GM19395 (cell line): ENCODE measurements at regions not wholly inside any gene's neighbourhood (a gene's known extent, or its start where the extent isn't known, plus 50 kb on each side); places are given as distances from the start of the nearest gene placed in this dataset.
"Not testable (repeated sequence)": the region's sequence is repeated elsewhere in the genome, so short reads cannot be mapped to it uniquely, and the experiment has no call there.

Source experiments
- ATAC-seq: cut with Tn5 transposase; IDR thresholded peaks from one replicate; pipeline ENCODE4 v1.9.1; 2021; ENCODE audit warnings: mild to moderate bottlenecking, moderate library complexity; ENCODE audit not compliant: unreplicated experiment

GRCh38 chr11:28951191-28951590 is 843.0 kb downstream of the METTL15 start:
- no peak for ATAC-seq

- ATAC-seq: no peak
These were observed 831.2 kb downstream of the METTL15 start for GRCh38 chr11:28939381-28939780.

GRCh38 chr11:28938091-28938490 is 829.9 kb downstream of the METTL15 start:
- no peak for ATAC-seq

- ATAC-seq: no peak
These were observed 824.8 kb downstream of the METTL15 start for GRCh38 chr11:28932940-28933339.

- ATAC-seq: no peak
These were observed 815.8 kb downstream of the METTL15 start for GRCh38 chr11:28924004-28924403.

GRCh38 chr11:28922386-28922981 is 814.3 kb downstream of the METTL15 start:
- no peak for ATAC-seq

- ATAC-seq: no peak
These were observed 811.0 kb downstream of the METTL15 start for GRCh38 chr11:28919194-28919593.

GRCh38 chr11:28913883-28914282 is 805.7 kb downstream of the METTL15 start:
- no peak for ATAC-seq

- no peak for ATAC-seq
These were observed 803.6 kb downstream of the METTL15 start for GRCh38 chr11:28911829-28912228.

- no peak for ATAC-seq
These were observed 802.7 kb downstream of the METTL15 start for GRCh38 chr11:28910926-28911325.

GRCh38 chr11:28903716-28904115 is 795.5 kb downstream of the METTL15 start:
- no peak for ATAC-seq

- no peak for ATAC-seq
These were observed 792.2 kb downstream of the METTL15 start for GRCh38 chr11:28900427-28900826.

GRCh38 chr11:28899706-28900105 is 791.5 kb downstream of the METTL15 start:
- no peak for ATAC-seq

- ATAC-seq: not testable (repeated sequence)
These were observed 782.4 kb downstream of the METTL15 start for GRCh38 chr11:28890601-28891040.

- no peak for ATAC-seq
These were observed 779.5 kb downstream of the METTL15 start for GRCh38 chr11:28887681-28888080.

GRCh38 chr11:28879869-28880268 is 771.7 kb downstream of the METTL15 start:
- no peak for ATAC-seq

GRCh38 chr11:28878025-28878424 is 769.8 kb downstream of the METTL15 start:
- ATAC-seq: no peak

- ATAC-seq: no peak
These were observed 769.2 kb downstream of the METTL15 start for GRCh38 chr11:28877340-28877739.

- no peak for ATAC-seq
These were observed 766.5 kb downstream of the METTL15 start for GRCh38 chr11:28874706-28875105.

GRCh38 chr11:28871090-28871489 is 762.9 kb downstream of the METTL15 start:
- ATAC-seq: no peak

GRCh38 chr11:28863422-28863821 is 755.2 kb downstream of the METTL15 start:
- no peak for ATAC-seq

- ATAC-seq: no peak
These were observed 752.7 kb downstream of the METTL15 start for GRCh38 chr11:28860893-28861292.

GRCh38 chr11:28858076-28858475 is 749.9 kb downstream of the METTL15 start:
- no peak for ATAC-seq
